SK-MEL-5 (cell line): ENCODE measurements at regions not wholly inside any gene's neighbourhood (a gene's known extent, or its start where the extent isn't known, plus 50 kb on each side); places are given as distances from the start of the nearest gene placed in this dataset.
"Not testable (repeated sequence)": the region's sequence is repeated elsewhere in the genome, so short reads cannot be mapped to it uniquely, and the experiment has no call there.

Experiments
- DNase-seq: peaks from one replicate; pipeline ENCODE4 v3.0.0-alpha.2; 2016; ENCODE audit warnings: low read depth, low spot score
- in situ Hi-C: cut with HindIII; loops from 2 replicates; pipeline ENCODE4 v1.10.0; 2016; ENCODE audit warnings: low sequenced_read_pairs, high pct_unique_total_duplicates, low pct_unique_long_range_greater_than_20kb

DNA sequence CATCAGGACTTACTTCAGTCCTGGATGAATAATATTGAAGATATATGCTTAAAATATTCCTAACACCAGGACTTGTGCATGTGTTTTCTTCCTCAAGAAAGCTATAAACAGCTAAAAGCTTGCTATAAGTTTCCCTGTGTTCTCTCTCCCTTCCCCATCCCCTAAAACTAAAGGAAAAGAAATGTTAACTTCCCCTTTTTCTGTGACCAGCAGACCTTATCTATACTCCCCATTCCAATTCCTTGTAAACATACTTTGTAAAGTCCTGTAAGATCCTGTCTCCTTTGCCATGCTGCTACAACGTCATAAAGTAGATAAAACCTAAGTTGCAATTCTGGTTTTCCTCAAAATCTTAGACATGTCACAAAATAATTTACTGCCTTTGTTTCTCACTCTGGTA is 517.8 kb upstream of the CDH10 start:
- in situ Hi-C loops, DNase-seq: not testable (repeated sequence)

DNA sequence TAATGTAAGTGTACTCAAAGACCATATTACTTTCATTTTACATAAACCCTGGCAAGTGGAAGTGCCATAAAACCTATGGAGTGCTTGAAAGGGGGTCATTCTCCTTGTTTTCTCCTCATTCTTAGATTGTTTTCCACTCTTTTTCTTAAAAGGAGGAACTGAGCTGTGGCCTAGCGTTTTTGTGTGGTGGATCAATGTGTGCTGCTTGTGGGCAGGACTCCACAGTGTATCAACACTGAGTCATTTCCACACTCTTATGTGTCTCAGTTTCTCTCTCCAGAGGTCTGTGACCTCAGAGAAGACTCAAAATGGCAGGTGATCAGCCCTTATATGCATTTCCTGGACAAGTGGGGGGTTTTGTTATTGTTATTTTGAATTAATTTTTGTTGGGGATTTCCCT is 516.1 kb upstream of the CDH10 start:
- no peak for DNase-seq
- in situ Hi-C loops = no loop called here

DNA sequence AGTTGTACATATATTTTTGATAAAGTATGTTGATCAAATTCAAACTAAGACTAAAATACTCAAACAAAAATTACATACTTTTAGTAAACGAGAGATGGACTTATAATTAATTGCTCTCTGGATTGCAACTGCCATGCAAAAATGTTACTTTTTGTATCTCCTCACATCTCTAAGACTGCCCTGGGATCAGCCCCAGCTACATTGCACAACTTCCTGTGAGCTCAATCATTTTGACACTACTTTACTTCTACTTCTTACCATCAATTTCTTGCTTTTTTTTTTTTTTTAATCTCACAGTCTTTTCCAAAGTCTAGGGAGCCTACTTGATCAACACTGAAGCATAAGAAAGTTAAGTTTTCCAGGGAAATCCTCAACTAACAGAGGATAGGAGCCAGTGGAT is 506.0 kb upstream of the CDH10 start:
- in situ Hi-C loops = no loop called here
- no peak for DNase-seq

DNA sequence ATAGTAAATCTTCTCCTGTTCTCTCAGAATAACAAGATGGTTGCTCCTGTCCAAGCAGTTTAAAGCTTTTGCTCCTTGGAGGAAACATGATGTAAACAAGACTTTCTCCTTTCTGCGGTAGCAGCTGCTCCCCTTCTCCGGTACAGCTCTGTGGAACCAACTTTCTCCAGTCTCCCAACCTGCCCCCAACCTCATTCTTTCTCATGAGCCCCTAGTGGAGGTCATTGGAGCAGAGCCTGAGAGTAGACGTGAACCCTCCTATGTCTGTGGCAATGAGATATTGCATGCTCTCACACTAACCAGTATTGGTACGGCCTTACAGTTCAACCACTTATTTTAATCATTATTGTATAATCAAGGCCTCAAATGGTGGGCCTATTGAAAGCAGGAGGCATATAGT is 483.8 kb upstream of the CDH10 start:
- no peak for DNase-seq
- in situ Hi-C loops = no loop called here

DNA sequence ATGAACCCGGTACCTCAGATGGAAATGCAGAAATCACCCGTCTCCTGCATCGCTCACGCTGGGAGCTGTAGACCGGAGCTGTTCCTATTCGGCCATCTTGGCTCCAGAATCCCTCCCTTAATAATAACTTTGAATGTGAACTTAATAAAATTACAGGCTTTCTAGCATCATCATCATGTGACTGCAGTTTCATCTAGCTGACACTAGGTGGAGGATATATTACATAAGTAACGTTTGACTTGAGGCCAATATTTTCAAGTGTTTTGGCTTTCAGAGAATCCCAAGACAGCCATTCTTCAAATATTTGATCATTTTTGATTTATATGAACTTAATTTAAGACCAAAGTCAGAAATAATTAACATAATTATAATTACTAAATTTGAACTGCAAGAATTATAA is 474.9 kb upstream of the CDH10 start:
- DNase-seq = peak; percentile 66
- in situ Hi-C loops = no loop called here

DNA sequence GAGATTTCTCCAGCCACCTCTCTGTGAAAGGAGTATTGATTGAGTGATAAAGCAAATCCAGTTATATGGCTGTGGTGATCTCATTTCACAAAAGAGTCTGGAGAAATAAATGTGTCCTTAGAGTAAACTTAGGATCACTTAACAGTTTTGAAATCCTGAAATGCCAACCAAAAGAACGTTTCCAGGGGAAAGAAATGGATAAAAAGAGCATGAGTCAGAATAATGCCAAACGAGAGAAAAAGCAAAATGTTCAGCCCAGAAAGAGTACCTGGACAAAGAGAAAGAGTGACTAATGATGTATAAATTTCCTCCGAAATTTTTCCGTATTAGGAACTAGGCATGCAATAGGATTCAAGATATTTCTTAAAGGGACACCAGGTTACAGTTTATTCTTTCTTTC is 463.1 kb upstream of the CDH10 start:
- DNase-seq = no peak

DNA sequence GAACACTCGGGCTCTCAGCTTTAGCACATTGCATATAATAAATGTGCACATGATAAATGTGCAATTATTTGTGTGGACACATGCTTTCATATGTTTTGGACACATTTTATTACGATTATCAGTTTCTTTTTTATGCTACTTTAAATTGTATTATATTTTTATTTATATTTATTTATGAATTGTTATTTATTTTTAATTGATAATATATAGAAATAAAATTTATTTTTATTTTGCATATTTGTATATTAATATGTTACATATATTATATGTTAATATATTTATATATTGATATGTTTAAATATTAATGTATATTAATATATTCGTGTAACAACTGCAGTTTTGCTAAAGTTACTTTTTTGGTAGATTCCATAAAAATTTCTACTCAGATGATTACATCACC is 454.8 kb upstream of the CDH10 start:
- in situ Hi-C loops = no loop called here
- DNase-seq = no peak

More for the DNA sequence above, 463.1 kb upstream of the CDH10 start:
- in situ Hi-C loops = no loop called here

DNA sequence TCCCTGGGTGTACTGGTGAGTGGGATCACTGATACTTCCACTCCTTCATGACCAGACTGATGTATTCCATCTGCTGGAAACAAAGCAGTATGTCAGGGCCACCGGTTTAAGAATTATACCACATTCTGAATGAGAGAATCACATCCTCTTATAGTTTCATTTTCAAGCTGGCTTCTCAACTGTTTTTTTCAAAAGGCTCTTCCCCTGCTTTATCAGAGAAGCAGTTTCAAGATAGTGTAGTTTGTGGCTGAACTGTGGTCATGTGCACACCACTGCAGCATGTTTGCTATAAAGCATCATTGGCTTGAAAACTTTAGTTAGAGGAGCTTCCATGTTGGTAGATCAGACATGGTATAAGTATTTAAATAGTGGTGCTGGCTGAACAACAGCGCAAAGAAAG is 450.5 kb upstream of the CDH10 start:
- no peak for DNase-seq
- in situ Hi-C loops = no loop called here

DNA sequence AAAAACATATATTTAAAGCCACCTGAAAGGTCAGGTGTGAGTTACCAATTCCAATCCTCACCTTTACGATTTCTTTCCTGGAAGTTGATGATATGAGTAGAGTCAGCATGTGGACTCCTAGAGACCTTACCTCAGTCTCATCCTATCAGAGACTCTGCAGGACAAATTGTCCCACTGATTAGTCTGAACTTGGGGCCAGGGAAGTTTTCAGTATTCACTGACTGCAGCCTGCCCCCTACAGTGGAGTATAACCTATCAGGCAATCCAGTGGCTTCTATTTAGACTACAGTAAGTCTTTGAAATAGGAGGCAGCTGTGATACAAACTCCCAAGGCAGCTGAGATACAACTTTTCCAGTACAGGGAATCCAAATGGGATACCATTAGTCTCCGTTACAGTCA is 449.4 kb upstream of the CDH10 start:
- in situ Hi-C loops = no loop called here
- DNase-seq = peak; percentile 10

DNA sequence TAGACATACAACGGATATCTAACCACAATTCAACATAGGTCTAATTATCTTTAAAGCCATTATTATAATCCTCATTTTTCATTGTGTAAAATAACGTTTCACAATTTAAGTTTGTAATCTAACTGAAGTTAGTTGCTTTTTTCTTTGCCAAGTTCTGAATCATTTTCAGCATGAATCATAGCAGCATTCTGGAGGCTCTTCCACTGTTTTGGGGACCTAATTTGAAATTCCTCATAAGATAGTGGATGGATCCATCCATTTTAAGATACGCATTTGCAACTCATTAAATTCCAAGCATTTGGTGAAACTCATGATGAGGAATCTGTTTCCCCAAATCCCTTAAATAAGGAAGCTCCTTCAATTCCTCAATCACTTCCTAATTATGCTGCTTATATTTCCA is 447.1 kb upstream of the CDH10 start:
- no peak for DNase-seq
- in situ Hi-C loops = no loop called here

DNA sequence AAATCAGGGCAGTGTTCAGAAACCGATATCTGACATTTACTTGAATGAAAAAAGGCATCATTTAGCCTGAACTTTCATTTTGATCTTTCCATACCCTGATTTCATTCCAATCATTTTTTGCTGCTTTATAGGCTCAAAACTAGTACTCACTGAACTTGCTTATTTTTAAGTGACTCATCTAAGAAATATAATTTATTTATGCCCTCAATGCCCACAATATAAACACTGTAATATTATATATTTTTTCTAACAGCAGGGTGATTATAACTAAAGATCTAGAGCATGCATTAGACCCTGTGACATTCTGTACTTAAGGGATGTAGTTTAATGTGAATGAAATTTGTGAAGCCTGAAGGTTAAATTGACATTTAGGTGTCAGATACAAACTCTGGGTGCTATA is 446.1 kb upstream of the CDH10 start:
- in situ Hi-C loops = no loop called here
- DNase-seq = no peak

DNA sequence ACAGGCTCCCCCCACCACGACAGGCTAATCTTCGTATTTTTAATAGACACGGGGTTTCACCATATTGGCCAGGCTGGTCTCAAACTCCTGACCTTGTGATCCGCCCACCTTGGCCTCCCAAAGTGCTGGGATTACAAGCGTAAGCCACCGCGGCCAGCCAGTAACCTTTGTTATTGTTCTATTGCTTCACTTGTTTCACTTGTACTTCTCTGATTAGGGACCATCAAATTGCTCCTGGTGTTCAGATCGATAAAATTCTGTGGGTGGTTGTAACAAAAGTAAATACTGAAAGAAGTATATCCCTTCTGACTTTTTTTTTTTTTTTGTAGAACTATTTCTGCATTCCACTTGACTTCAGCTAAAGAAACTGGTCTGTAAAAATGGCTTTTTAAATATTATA is 445.5 kb upstream of the CDH10 start:
- DNase-seq = no peak
- in situ Hi-C loops = no loop called here

DNA sequence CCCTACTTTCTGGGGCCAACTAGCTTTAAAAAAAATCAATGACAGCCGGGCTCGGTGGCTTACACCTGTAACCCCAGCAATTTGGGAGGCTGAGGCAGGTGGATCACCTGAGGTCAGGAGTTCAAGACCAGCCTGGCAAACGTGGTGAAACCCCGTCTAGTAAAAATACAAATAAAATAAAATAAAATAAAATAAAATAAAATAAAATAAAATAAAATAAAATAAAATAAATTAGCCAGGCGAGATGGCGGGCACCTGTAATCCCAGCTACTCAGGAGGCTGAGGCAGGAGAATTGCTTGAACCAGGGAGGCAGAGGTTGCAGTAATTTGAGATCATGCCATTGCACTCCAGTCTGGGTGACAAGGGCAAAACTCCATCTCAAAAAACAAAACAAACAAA is 443.9 kb upstream of the CDH10 start:
- in situ Hi-C loops, DNase-seq: not testable (repeated sequence)

DNA sequence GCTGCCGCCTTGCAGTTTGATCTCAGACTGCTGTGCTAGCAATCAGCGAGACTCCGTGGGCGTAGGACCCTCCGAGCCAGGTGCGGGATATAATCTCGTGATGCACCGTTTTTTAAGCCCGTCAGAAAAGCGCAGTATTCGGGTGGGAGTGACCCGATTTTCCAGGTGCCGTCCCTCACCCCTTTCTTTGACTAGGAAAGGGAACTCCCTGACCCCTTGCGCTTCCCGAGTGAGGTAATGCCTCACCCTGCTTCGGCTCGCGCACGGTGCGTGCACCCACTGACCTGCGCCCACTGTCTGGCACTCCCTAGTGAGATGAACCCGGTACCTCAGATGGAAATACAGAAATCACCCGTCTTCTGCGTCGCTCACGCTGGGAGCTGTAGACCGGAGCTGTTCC is 438.5 kb upstream of the CDH10 start:
- in situ Hi-C loops = not testable (repeated sequence)

DNA sequence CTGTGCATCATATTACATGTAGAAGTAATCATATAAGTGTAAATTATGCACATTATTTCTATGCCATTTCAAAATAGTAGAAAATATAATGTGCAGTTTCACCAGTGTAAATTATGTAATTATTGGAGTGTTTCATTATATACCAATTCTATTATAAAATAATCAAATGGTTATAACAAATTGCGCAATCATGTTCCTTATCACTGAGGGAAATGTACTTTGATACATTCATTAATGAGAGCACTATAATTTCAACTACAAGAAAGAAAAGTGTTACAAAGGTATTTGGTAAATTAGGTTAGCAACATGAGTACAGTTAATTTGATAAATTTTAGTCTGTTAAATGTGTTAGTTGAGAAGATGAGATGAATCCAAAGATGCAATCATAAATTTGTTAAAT is 421.5 kb upstream of the CDH10 start:
- in situ Hi-C loops = no loop called here

More for the DNA sequence above, 438.5 kb upstream of the CDH10 start:
- not testable (repeated sequence) for DNase-seq

DNA sequence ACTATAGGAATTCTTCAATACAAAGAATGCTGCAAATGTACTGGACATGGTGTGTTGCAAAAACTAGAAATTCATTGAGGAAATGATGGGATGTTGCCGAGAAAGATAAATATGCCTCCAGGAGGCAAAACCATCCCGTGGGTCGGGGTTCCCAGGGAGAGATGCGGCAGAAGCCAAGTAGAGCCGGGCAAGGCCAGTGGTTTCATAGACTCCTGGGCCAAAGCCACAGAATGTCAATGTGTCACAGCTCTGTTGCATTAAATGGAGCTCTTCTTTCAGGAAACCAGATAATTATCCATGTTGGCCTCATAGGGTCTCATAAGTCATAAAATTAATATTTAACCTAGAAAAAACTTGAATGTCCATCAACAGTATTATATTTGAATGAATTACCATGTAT is 419.5 kb upstream of the CDH10 start:
- DNase-seq = no peak

More for the DNA sequence above, 421.5 kb upstream of the CDH10 start:
- DNase-seq = no peak

DNA sequence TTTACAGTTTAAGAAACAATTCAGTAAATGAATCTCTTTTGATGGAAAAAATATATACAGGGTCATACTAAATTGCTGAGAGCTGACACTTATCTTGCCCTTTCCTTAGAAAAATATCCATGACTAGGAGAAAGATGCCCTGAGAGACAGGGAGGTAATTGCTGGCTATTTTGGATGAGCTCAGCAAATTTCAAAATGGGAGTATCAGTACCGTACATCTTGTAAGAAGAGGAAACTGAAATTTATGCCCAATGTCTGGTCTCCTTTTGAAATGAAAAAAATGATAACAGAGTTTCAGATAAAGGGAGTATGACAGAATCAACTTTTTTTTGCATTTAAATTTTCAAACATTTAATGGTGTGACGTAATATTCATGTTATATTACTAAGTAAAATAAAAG is 415.8 kb upstream of the CDH10 start:
- in situ Hi-C loops = no loop called here
- DNase-seq = no peak

More for the DNA sequence above, 419.5 kb upstream of the CDH10 start:
- in situ Hi-C loops = no loop called here

DNA sequence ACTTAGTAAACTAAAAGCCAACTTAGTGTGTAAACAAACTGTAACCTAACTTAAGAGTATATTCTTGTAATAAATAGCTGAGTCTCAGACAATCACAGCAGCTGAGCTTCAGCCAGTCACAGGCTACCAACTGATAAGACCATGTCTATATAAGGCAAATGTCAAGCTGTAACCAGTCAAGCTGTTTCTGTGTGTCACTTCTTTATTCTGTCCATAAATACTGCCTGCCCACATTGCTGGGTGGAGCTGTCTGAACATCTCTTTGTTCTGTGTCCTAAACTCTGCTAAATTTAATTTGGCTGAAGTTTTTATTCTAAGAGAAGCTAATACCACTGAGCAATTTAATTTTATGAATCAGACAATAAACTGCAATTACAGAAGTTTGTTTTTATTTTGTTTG is 412.1 kb upstream of the CDH10 start:
- in situ Hi-C loops = no loop called here
- no peak for DNase-seq

DNA sequence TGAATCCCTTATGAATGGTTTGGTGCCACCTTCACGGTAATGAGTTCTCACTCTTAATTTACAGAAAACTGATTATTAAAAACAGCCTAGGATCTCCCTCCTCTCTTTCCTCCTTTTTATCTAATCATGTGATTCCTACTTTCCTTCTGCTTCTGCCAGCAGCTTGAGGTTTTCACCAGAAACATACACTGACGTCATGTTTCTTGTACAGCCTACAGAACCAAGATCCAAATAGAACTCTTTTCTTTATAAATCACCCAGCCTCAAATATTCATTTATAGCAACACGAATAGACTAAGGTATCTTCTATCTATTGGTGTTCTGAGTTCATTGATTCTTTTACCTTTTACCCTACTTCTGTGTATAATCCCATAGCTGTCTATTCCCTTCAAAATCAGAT is 388.9 kb upstream of the CDH10 start:
- in situ Hi-C loops = no loop called here
- DNase-seq = no peak

DNA sequence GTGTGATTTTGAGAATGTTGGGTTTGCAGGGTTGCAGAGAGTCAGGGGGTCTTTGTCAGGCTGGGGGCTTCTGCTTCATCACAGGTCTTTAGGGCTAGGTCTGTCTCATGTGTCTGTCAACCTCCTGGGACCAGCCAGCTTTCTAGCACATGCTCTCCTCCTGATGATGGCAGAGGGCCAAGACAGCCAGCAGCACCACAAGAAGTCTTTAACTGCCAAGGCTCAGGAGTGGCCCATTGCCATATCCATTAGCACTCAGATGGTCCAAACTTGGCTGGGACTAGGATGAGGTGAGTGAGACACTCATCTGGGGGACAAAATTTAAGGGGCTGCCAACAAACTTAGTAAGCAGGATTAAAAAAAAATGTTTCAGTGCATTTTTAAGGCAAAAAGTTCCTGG is 384.2 kb upstream of the CDH10 start:
- in situ Hi-C loops = no loop called here
- DNase-seq = peak; percentile 64
